HG02840 (cell line): ENCODE measurements at regions not wholly inside any gene's neighbourhood (a gene's known extent, or its start where the extent isn't known, plus 50 kb on each side); places are given as distances from the start of the nearest gene placed in this dataset.

Source experiments
- ATAC-seq: cut with Tn5 transposase; IDR thresholded peaks from one replicate; pipeline ENCODE4 v1.9.1; 2021; ENCODE audit warnings: mild to moderate bottlenecking, moderate library complexity, moderate number of reproducible peaks; ENCODE audit not compliant: unreplicated experiment, low FRiP score

DNA sequence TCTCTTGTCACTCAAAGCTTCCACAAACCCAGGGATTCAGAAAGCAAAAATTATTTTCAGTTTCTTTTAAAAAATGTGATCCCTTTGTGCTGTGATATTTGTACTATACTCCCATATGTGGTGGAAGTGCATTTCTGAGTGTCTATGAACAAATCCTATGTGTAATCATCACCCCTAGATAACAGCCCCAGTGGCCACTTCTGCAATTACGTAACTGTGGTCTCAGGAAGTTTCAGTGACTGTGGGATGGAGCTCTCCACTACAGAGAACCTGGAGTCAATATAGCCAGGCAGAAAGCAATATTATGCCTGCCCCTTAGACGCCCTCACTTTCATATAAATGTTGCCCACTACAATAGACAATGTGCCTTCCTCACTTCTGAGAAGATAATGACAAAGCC is 1101.7 kb upstream of the GHITM start:
- no peak for ATAC-seq

GRCh38 chr10:83038631-83039030 is 1100.7 kb upstream of the GHITM start:
- ATAC-seq: no peak

- ATAC-seq: no peak
These were observed 1093.6 kb upstream of the GHITM start for GRCh38 chr10:83045731-83046130.

- ATAC-seq: no peak
These were observed 1088.5 kb upstream of the GHITM start for GRCh38 chr10:83050815-83051214.

DNA sequence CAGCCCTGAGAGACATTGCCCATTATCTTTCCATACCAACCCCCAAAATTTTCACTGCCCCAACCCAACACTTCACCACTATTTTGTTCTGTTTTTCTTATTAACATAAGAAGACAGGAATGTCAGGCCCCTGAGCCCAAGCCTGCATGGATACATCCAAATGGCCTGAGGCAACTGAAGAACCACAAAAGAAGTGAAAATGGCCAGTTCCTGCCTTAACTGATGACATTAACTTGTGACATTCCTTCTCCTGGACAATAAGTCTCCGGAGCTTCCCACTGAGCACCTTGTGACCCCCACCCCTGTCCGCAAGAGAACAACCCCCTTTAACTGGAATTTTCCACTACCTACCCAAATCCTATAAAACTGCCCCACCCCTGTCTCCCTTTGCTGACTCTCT is 1076.4 kb upstream of the GHITM start:
- no peak for ATAC-seq

DNA sequence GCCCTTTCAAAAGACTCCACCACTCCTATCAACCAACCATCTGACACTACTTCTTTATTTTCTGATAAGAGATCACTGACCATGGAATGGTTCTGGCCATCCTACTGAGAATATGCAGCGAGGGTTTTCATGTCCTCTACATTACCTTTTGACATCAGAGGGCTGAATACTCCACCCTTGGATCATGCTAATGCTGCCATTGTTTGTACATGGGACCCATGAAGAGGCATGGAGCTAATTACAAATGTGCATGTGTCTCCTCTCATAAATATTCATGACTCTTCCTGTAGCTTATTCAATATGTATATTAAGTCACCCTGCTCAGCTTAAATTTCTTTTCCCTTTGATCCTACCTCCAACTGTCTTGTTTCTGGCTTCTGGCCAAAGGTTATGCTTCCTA is 1065.8 kb upstream of the GHITM start:
- ATAC-seq: no peak

- no peak for ATAC-seq
These were observed 1064.1 kb upstream of the GHITM start for GRCh38 chr10:83075016-83075814.

DNA sequence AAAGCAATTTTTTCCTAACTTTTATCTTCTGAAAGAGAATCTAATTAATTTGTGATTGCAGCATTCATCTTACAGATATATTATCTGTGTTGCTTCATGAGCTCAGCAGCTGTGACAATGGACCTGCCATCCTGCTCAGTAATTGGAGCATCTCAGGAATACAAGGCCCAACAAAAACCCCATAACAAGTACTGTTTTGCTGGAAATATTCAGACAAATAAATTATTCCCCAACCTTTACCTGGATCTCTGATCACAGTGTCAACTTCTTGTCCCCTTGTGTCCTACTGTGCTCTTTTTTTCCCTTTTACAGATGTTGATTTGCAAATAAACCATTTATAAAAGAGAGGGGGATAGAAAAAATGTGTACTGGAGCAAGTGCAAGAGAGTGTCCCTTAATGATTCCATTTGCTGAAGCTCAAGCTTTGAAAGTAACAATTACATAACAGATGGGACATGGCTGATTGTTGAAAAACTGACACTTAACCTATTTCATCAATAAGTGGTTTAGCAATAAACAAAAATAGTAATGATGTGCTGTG is 1063.4 kb upstream of the GHITM start:
- no peak for ATAC-seq

GRCh38 chr10:83076443-83076842 is 1062.9 kb upstream of the GHITM start:
- ATAC-seq: no peak

- ATAC-seq: no peak
These were observed 1061.1 kb upstream of the GHITM start for GRCh38 chr10:83078160-83078559.

GRCh38 chr10:83078645-83079044 is 1060.7 kb upstream of the GHITM start:
- no peak for ATAC-seq

DNA sequence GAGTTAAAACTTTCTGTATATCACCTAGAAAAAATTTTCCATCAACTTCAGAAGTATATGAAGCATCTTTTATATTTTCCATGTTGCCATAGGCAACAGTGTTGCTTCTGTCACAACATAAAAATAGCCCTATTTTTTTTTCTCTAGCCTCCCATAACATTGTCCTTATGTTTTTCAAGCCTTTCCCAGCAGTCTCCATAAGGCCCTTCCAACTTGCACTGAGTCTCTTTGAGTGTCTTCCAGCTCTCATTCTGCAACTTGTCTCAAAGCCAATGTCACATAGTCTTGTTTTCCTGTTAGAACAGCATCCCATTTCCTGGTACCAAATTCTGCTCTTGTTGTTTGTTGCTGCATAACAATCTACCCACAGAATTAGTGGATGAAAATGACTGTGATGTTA is 1055.5 kb upstream of the GHITM start:
- no peak for ATAC-seq

DNA sequence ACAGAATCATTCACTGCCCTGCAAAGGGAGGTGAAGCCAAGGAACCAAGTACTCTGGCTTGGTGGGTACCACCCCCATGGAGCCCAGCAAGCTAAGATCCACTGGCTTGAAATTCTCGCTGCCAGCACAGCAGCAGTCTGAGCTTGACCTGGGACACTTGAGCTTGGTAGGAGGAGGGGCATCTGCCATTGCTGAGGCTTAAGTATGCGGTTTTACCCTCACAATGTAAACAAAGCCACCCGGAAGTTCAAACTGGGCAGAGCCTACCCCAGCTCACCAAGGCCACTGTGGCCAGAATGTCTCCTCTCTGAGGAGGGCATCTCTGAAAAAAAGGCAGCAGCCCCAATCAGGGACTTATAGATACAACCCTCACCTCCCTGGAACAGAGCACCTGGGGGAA is 1050.0 kb upstream of the GHITM start:
- no peak for ATAC-seq

DNA sequence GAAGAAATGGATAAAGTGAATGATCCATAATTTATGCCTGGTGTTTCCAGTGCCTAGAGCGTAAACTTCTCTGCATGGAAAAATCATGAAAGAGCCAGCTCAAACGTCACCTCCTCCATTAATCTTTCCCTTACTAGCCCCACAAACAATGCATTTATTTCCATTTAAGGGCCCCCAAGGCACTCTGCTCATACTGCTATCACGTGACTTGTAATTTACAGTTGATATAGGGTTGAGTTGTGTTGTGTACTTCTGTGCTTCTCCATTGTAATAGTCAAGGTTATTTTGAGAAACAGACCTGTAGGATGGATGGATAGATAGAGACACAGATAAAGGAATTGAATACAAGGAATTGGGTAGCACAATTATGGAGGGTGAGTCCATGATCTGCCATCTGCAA is 1034.7 kb upstream of the GHITM start:
- ATAC-seq: no peak

DNA sequence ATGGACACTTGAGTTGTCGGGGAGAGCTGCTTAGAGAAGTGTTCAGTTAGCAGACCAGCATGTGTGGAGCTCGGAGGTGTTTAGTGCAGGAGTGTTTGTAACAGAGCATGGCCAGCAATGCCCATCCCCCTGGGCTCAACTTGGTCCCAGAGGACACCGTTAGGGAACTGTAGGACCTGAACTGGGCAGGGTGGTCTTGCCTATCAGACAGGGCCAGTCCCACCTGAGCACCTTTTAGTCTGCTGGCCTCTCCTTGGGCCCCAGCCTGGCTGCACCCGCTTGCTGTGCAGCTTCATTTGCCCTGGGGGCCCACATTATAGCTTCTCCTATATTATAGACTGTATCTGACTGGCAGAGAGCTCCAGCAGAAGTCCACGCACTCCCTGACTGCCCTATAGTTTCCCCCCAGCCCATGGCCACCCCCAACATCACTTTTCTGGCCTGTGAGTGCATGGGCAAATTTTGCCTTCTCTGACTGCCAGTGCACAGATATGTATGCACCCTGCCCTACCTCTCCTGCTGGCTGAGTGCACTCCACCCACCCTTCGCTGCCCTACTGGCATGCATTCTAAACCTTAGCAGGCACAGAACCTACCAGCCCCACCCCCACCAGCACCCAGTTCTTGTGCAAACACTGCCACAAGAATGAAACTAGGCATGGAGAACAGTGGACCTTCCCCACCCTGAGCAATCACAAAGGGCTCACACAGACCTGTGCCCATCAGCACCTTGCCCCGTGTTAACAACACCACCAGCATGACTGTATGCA is 1030.6 kb upstream of the GHITM start:
- ATAC-seq: no peak

- ATAC-seq: no peak
These were observed 1020.0 kb upstream of the GHITM start for GRCh38 chr10:83119346-83119745.

GRCh38 chr10:83122336-83122735 is 1017.0 kb upstream of the GHITM start:
- ATAC-seq: no peak

GRCh38 chr10:83127942-83128575 is 1011.2 kb upstream of the GHITM start:
- ATAC-seq: no peak

- no peak for ATAC-seq
These were observed 998.5 kb upstream of the GHITM start for GRCh38 chr10:83140811-83141210.

- no peak for ATAC-seq
These were observed 997.2 kb upstream of the GHITM start for GRCh38 chr10:83142074-83142563.

DNA sequence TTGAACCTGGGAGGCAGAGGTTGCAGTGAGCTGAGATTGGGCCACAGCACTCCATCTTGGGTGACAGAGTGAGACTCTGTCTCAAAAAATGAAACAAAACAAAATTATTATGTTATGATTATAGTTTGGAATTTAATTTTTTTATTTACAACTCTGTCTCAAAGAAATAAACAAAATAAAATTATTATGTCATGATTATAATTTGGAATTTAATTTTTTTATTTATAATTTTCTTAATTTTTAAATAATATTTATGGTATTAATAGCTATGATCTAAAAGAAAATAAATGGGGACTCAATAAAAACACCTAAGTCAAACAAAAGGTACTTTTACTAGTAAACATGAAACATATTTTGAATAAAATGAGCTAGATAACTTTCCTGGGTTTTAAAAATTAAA is 994.8 kb upstream of the GHITM start:
- no peak for ATAC-seq
